ENCODE measurements at regions not wholly inside any gene's neighbourhood (a gene's known extent, or its start where the extent isn't known, plus 50 kb on each side); places are given as distances from the start of the nearest gene placed in this dataset.

GRCh38 chr1:68994096-68994495, 497.2 kb upstream of the DEPDC1 start:
- TF ChIP-seq CTCF (IDR thresholded peaks at IDR 0.05): no peak
- no peak for TF ChIP-seq POLR2A (IDR thresholded peaks at IDR 0.05)
